ENCODE measurements at regions not wholly inside any gene's neighbourhood (a gene's known extent, or its start where the extent isn't known, plus 50 kb on each side); places are given as distances from the start of the nearest gene placed in this dataset.

GRCh38 chr13:74466020-74466419 is 331.8 kb upstream of the KLF12 start:
- TF ChIP-seq CTCF (IDR thresholded peaks at IDR 0.05), result no peak
- TF ChIP-seq POLR2A (IDR thresholded peaks at IDR 0.05), result no peak
- no peak for TF ChIP-seq POLR2AphosphoS5 (IDR thresholded peaks at IDR 0.05)

Data from breast epithelium (tissue), 3 donors.